ENCODE measurements at regions not wholly inside any gene's neighbourhood (a gene's known extent, or its start where the extent isn't known, plus 50 kb on each side); places are given as distances from the start of the nearest gene placed in this dataset.
A peak's percentile ranks its signal among the peaks of the same experiment; 100 is the strongest.

DNA sequence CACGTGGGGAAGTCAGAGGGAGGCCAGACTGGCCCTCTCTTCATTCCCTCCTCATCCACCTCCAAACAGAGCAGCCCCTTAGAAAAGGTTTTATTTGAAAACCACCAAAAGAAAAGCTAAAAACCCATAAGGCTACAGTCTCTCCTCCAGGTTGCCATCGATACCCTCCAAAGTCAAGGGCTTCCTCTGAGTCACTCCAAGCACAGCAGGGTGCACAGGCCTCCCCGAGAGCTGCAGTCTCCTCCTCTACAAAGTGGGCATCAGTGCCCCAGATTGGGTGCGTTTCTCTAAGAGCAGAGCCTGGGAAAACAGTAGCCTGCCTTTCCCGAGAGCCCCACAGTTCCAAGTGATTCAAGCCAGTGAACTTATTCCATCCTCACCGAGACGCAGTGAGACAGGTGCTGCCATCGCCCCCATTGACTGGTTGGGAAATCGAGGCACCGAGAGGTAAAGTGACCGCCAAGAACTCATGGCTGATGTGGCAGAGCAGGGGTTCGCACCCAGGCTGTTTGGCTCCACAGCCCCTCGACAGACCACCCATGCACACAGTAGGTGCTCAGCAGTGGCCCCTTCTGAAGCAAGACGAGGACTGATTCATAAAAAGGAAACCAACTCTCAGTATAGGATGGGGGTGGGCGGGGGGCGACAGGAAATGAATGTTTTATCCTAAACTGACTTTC, 91.7 kb upstream of the SHISAL1 start:
- no peaks in the 10 kb centered on the region for H3K9me3 ChIP-seq
- H3K4me1 ChIP-seq = no peaks in the 10 kb centered on the region; the same call in 1 of the 2 replicates
- no peaks in the 10 kb centered on the region for H3K27me3 ChIP-seq
- H3K4me3 ChIP-seq (ENCODE audit: low read depth, low read length) = no peak overlapping the region
- TF ChIP-seq, protein P1, sequence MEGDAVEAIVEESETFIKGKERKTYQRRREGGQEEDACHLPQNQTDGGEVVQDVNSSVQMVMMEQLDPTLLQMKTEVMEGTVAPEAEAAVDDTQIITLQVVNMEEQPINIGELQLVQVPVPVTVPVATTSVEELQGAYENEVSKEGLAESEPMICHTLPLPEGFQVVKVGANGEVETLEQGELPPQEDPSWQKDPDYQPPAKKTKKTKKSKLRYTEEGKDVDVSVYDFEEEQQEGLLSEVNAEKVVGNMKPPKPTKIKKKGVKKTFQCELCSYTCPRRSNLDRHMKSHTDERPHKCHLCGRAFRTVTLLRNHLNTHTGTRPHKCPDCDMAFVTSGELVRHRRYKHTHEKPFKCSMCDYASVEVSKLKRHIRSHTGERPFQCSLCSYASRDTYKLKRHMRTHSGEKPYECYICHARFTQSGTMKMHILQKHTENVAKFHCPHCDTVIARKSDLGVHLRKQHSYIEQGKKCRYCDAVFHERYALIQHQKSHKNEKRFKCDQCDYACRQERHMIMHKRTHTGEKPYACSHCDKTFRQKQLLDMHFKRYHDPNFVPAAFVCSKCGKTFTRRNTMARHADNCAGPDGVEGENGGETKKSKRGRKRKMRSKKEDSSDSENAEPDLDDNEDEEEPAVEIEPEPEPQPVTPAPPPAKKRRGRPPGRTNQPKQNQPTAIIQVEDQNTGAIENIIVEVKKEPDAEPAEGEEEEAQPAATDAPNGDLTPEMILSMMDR (IDR thresholded peaks at IDR 0.05; ENCODE audit: low read depth, low read length) = no peak
- peak; percentile 1 for DNase-seq
- no peaks in the 10 kb centered on the region for H3K36me3 ChIP-seq

DNA sequence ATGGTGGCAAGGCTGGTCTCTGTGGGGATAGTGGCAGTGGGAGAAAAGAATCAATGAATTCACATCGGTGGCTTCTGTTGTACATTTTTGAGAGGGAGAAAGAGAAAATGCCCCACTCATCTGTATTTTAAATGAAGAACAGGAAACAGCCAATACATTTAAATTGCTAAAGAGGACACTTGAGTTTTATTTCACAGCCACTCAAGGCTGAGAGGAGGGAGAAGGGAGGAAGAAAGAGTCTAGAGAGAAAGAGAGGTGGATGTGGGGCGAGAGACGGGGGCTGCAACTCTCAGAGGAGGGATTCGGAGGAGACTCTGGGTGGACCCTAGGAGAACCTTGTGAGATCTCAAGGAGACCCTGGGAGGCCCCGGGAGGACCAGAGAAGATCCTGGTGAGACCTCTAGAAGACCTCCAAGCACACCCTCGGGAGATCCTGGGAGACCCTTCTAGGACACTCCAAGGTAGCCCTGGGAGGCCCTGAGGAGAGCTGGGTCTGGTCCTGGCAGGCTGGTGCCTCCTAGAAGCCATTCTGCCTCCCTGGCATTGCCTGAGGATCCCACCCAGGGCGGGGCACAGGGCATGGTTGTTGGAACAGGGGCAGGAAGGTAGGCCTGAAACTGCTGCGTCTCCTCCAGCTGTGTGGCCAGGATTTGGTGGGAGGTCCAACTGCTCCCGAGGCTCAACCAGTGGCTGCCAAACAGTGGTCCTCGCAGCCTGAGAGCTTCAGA, 91.0 kb upstream of the SHISAL1 start:
- TF ChIP-seq, protein P1 (IDR thresholded peaks at IDR 0.05; ENCODE audit: low read depth, low read length) = no peak
- H3K36me3 ChIP-seq = no peaks in the 10 kb centered on the region
- H3K4me1 ChIP-seq = no peaks in the 10 kb centered on the region; the same call in 1 of the 2 replicates
- no peaks in the 10 kb centered on the region for H3K9me3 ChIP-seq
- peak; percentile 1 for DNase-seq
- H3K27me3 ChIP-seq = no peaks in the 10 kb centered on the region
- no peak overlapping the region for H3K4me3 ChIP-seq (ENCODE audit: low read depth, low read length)

DNA sequence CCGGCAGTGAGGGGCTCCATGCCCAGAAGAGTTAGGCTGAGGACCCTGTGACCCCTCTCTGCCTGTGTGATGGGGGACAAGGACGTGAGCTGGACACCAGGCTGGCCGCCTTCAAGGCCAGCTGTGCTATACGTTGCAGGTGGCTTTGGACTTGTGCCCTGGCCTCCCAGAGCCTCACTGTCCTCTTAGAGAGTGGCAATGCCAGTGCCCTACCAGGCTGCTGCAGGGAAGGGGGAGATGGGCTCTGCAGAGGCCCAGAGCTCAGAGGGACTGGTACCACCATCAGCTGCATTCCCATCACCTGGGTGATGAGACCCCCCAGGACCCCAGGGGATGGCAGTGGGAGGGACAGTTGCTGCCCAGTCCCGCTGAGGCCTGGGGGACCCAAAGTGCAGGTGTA, 90.4 kb upstream of the SHISAL1 start:
- TF ChIP-seq, protein P1 (IDR thresholded peaks at IDR 0.05; ENCODE audit: low read depth, low read length) = no peak
- Histone ChIP-seq H3K36me3 (no peaks in the 10 kb centered on the region), H3K4me3 (ENCODE audit: low read depth, low read length) (no peak overlapping the region), H3K9me3 (no peaks in the 10 kb centered on the region), H3K4me1 (no peaks in the 10 kb centered on the region; the same call in 1 of the 2 replicates), H3K27me3 (no peaks in the 10 kb centered on the region)
- peak; percentile 3 for DNase-seq

DNA sequence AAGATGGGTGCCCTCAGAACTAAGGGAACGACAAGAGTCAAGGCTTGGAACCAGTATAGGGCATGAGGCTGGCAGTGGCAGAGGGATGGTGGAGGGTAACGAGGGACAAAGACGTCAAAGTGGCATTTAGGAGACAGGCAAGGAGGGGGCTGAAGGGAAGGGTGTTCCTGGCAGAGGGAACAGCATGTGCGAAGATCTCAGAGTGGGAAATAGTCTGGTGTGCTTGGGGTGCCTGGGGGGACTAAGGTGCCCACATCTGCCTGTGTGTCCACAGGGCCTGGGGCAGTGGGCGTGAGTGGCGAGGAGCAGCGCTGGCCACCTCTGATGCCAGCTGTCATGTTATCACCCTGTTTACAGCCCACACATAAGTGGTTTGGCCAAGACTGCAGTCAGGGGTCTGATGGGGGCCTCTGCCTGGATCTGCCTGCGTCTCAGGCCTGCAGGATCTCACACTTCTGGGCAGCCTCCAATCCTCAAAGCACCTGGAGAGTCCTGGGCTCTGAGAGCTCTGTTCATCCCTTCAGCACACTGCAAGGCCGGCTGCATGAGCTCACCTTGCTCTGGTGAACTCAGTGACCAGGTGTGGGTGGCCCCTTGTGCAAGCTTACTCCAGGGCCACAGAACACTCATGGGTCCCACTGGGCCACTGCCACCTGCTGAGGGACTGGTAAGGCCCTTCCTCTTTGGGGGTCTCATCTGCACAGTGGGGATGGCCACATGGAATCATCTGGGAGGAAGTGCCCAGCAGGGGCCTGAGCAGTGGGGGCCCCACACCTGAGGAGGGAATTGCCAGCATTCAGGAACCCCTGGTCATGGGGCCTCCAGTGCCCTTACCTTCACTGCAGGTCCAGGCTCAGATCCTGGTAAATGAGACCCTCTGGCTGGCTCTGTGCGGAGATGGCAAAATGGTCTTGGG, 89.7 kb upstream of the SHISAL1 start:
- DNase-seq = peak; percentile 1
- Histone ChIP-seq H3K4me3 (ENCODE audit: low read depth, low read length) (no peak overlapping the region), H3K9me3 (no peaks in the 10 kb centered on the region), H3K4me1 (no peaks in the 10 kb centered on the region; the same call in 1 of the 2 replicates), H3K36me3 (no peaks in the 10 kb centered on the region), H3K27me3 (no peaks in the 10 kb centered on the region)
- TF ChIP-seq, protein P1 (IDR thresholded peaks at IDR 0.05; ENCODE audit: low read depth, low read length) = no peak

DNA sequence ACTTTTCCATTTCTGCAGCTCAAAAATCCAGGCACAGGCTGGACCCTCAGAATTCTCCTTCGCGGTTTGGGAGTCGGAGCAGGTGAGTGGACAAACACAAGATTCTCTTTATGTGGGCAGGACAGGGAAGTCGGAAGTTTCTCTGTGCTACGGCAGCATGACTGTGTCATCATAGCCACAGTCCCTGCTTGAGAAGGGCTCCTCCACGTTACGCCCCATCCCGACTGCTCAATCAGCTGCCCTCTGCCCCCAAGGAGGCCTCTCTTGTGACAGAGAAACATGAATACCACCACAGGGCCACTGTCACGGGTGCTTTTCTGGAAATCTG, 89.0 kb upstream of the SHISAL1 start:
- TF ChIP-seq, protein P1 (IDR thresholded peaks at IDR 0.05; ENCODE audit: low read depth, low read length) = no peak
- DNase-seq = no peak

More for the DNA sequence above, 89.0 kb upstream of the SHISAL1 start:
- H3K4me1 ChIP-seq = no peaks in the 10 kb centered on the region; the same call in 1 of the 2 replicates
- no peaks in the 10 kb centered on the region for H3K27me3 ChIP-seq
- H3K9me3 ChIP-seq = no peaks in the 10 kb centered on the region
- no peaks in the 10 kb centered on the region for H3K36me3 ChIP-seq
- no peak overlapping the region for H3K4me3 ChIP-seq (ENCODE audit: low read depth, low read length)
